ENCODE measurements at regions not wholly inside any gene's neighbourhood (a gene's known extent, or its start where the extent isn't known, plus 50 kb on each side); places are given as distances from the start of the nearest gene placed in this dataset.

DNA sequence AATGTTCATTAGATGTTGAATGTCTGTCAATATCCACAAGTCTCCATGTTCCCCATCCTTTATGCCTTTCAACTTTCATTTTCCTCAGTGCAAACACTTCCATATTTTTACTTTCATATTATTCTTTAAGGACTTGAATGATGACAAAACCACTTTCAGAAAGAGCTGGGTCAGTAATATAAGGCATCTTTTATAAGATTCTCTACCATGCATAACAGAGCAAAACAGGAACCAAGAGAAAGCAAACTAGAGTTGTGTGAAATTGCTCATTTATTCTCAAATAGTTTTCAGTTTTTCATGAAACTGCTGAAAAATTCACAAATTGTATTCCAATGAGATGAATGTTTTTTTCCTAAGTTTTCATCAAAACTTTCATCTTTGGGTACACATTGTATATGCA is 1247.6 kb downstream of the PCDH17 start:
- Histone ChIP-seq H3K9me3 (no peaks in the 10 kb centered on the region), H3K4me3 (no peak overlapping the region), H3K27me3 (no peaks in the 10 kb centered on the region), H3K36me3 (no peaks in the 10 kb centered on the region), H3K4me1 (ENCODE audit: insufficient read depth) (no peaks in the 10 kb centered on the region), H3K27ac (no peak overlapping the region)
- intact Hi-C loops (cut with DNase I), result no loop called here
- TF ChIP-seq, protein P1, sequence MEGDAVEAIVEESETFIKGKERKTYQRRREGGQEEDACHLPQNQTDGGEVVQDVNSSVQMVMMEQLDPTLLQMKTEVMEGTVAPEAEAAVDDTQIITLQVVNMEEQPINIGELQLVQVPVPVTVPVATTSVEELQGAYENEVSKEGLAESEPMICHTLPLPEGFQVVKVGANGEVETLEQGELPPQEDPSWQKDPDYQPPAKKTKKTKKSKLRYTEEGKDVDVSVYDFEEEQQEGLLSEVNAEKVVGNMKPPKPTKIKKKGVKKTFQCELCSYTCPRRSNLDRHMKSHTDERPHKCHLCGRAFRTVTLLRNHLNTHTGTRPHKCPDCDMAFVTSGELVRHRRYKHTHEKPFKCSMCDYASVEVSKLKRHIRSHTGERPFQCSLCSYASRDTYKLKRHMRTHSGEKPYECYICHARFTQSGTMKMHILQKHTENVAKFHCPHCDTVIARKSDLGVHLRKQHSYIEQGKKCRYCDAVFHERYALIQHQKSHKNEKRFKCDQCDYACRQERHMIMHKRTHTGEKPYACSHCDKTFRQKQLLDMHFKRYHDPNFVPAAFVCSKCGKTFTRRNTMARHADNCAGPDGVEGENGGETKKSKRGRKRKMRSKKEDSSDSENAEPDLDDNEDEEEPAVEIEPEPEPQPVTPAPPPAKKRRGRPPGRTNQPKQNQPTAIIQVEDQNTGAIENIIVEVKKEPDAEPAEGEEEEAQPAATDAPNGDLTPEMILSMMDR (IDR thresholded peaks at IDR 0.05), result no peak
- TF ChIP-seq POLR2A (IDR thresholded peaks at IDR 0.05), result no peak
- TF ChIP-seq EP300 (IDR thresholded peaks at IDR 0.05), result no peak
- no peak for DNase-seq

- Histone ChIP-seq H3K4me3 (no peak overlapping the region), H3K27ac (no peak overlapping the region), H3K36me3 (no peaks in the 10 kb centered on the region), H3K9me3 (no peaks in the 10 kb centered on the region), H3K4me1 (ENCODE audit: insufficient read depth) (no peaks in the 10 kb centered on the region), H3K27me3 (no peaks in the 10 kb centered on the region)
- WGBS, 3 donors, result 17 to 33% (median 17%) methylated on average over 4 of the region's 4 CpGs
- intact Hi-C loops (cut with DNase I), result no loop called here
- TF ChIP-seq, protein P1 (IDR thresholded peaks at IDR 0.05), result no peak
- TF ChIP-seq EP300 (IDR thresholded peaks at IDR 0.05), result no peak
- TF ChIP-seq POLR2A (IDR thresholded peaks at IDR 0.05), result no peak
- DNase-seq, result no peak
These were observed 1251.0 kb downstream of the PCDH17 start for GRCh38 chr13:58882516-58882915.

DNA sequence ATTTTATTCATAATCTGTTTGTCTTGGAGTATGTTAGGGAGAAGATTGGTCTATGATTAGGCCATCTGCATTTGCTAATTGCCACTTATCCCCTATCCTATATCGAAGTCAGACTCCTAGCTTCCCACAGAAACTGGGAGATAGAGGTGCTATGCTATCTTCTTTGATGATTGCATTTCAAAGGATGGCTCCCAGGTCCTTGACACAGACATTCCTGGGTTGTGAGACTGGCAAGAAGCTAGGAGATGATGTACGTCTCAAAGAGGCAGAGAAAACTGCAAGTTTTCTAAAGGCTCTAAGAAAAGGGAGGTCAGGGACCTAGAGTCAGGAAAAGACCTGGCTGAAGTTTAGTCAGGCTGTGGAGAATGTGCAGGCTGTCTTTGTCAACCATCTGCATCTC is 1251.9 kb downstream of the PCDH17 start:
- Histone ChIP-seq H3K4me1 (ENCODE audit: insufficient read depth) (no peaks in the 10 kb centered on the region), H3K27me3 (no peaks in the 10 kb centered on the region), H3K36me3 (no peaks in the 10 kb centered on the region), H3K9me3 (no peaks in the 10 kb centered on the region), H3K27ac (no peak overlapping the region), H3K4me3 (no peak overlapping the region)
- intact Hi-C loops (cut with DNase I), result no loop called here
- TF ChIP-seq POLR2A (IDR thresholded peaks at IDR 0.05) (no peak), EP300 (IDR thresholded peaks at IDR 0.05) (no peak)
- TF ChIP-seq, protein P1 (IDR thresholded peaks at IDR 0.05), result no peak
- 43 to 59% (median 49%) methylated on average over 2 of the region's 2 CpGs for WGBS, 3 donors
- no peak for DNase-seq

DNA sequence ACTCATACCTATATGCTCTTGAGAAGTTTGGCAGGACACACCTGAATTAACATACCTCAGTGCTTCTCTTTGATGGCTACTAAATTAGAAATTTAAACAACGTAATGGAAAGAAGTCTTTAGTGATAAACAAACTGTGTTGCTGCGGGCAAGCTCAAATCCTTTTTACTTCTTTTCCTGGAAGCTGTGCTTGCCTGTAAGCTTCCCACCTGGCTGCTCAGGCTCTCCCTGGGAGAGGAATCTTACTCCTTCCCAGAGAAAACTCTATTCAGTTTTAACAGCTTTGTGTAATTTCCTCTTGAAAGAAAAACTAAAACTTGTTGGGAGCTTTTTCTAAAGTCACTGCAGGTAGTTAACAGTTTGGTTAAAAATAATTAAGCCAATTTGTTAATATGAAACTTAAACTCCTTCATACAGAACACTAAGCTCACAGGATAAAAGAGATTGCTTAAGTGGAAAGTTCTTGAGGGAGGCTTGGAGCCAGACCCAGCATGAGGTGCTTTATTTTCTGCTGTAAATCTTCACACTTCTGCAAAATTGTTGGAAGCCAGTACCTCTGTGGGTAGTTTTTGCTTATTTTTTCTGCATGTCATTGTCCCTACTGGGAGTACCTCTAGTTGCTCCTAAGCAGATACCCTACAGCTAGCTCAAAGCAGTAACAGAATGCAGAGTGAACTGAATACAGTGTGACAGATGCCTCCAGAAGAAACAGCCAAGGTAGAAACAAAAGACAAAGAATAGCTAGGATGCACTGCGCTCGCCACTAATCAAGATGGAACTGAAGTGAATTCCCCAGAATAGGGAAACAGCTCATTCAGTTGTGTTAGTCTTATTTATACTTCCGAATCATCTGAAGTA is 1253.0 kb downstream of the PCDH17 start:
- Histone ChIP-seq H3K4me1 (ENCODE audit: insufficient read depth) (no peaks in the 10 kb centered on the region), H3K27ac (no peak overlapping the region), H3K36me3 (no peaks in the 10 kb centered on the region), H3K9me3 (no peaks in the 10 kb centered on the region), H3K4me3 (no peak overlapping the region), H3K27me3 (no peaks in the 10 kb centered on the region)
- WGBS, 3 donors, result 61 to 64% (median 61%) methylated on average over 5 of the region's 5 CpGs
- DNase-seq, result no peak
- intact Hi-C loops (cut with DNase I), result no loop called here
- TF ChIP-seq, protein P1 (IDR thresholded peaks at IDR 0.05), result no peak
- TF ChIP-seq EP300 (IDR thresholded peaks at IDR 0.05), result no peak
- no peak for TF ChIP-seq POLR2A (IDR thresholded peaks at IDR 0.05)
